Thyroid gland (tissue), 4 donors: ENCODE measurements at regions not wholly inside any gene's neighbourhood (a gene's known extent, or its start where the extent isn't known, plus 50 kb on each side); places are given as distances from the start of the nearest gene placed in this dataset.

ENCODE experiments used
- POLR2A ChIP-seq, 2 donors: fragments of 450-650 bp; IDR thresholded peaks; one replicate each; pipeline ENCODE4 v1.6.1; 2017; ENCODE audit warnings: antibody characterized with exemption in 2 of 2, mild to moderate bottlenecking in 2 of 2, moderate library complexity in 1 of 2
- TF ChIP-seq, protein P1 (sequence below), 6 experiments: fragments of 200-600 bp in 3 of 6; fragments of 450-650 bp in 3 of 6; sonication (generic) in 3 of 6; IDR thresholded peaks; one replicate each; pipeline ENCODE4 v1.5.1; 2016 to 2019; ENCODE audit warnings: antibody characterized with exemption in 6 of 6, mild to moderate bottlenecking in 2 of 6, inconsistent platforms in 1 of 6, moderate library complexity in 1 of 6

- TF ChIP-seq, protein P1, sequence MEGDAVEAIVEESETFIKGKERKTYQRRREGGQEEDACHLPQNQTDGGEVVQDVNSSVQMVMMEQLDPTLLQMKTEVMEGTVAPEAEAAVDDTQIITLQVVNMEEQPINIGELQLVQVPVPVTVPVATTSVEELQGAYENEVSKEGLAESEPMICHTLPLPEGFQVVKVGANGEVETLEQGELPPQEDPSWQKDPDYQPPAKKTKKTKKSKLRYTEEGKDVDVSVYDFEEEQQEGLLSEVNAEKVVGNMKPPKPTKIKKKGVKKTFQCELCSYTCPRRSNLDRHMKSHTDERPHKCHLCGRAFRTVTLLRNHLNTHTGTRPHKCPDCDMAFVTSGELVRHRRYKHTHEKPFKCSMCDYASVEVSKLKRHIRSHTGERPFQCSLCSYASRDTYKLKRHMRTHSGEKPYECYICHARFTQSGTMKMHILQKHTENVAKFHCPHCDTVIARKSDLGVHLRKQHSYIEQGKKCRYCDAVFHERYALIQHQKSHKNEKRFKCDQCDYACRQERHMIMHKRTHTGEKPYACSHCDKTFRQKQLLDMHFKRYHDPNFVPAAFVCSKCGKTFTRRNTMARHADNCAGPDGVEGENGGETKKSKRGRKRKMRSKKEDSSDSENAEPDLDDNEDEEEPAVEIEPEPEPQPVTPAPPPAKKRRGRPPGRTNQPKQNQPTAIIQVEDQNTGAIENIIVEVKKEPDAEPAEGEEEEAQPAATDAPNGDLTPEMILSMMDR (IDR thresholded peaks at IDR 0.05) = no peak
- TF ChIP-seq POLR2A (IDR thresholded peaks at IDR 0.05) = no peak
Measured at GRCh38 chr5:17837757-17838156, 203.5 kb downstream of the TAF11L14 start.
